GM12878 (cell line): ENCODE measurements at regions not wholly inside any gene's neighbourhood (a gene's known extent, or its start where the extent isn't known, plus 50 kb on each side); places are given as distances from the start of the nearest gene placed in this dataset.

Source experiments
- BHLHE40 ChIP-seq, 2 experiments: fragments of 450-650 bp in 1 of 2; IDR thresholded peaks; 2 replicates each; pipeline ENCODE4 v1.6.1; 2011 to 2017; ENCODE audit warnings: low read depth in 2 of 2, borderline replicate concordance in 1 of 2, improper control_type of control experiment in 1 of 2, low read length in 1 of 2, mild to moderate bottlenecking in 1 of 2
- E2F8 ChIP-seq: fragments of 450-650 bp; IDR thresholded peaks from 2 replicates; pipeline ENCODE4 v1.6.1; 2018; ENCODE audit warnings: mild to moderate bottlenecking, low read depth, moderate library complexity; ENCODE audit not compliant: partially characterized antibody
- ETV6 ChIP-seq, 2 experiments: fragments of 450-650 bp in 1 of 2; IDR thresholded peaks in 1 of 2; conservative IDR thresholded peaks in 1 of 2; 2 replicates each; pipeline ENCODE4 v1.6.1; 2014; ENCODE audit warnings: antibody characterized with exemption in 1 of 2, borderline replicate concordance in 1 of 2, low read depth in 1 of 2, mild to moderate bottlenecking in 1 of 2, moderate library complexity in 1 of 2
- EZH2 ChIP-seq: IDR thresholded peaks from 2 replicates; pipeline ENCODE4 v1.6.1; 2012; ENCODE audit warnings: low read depth, mild to moderate bottlenecking, control low read depth, inconsistent platforms, low read length, borderline replicate concordance; ENCODE audit not compliant: control insufficient read depth
- KAT2A ChIP-seq: conservative IDR thresholded peaks from 2 replicates; pipeline ENCODE4 v1.6.1; 2011; ENCODE audit warnings: low read depth, low read length; ENCODE audit not compliant: control insufficient read depth
- POLR2A ChIP-seq: IDR thresholded peaks from 2 replicates; pipeline ENCODE4 v1.6.1; 2011; ENCODE audit warnings: low read depth, mild to moderate bottlenecking, low read length
- POLR2AphosphoS5 ChIP-seq: IDR thresholded peaks from 2 replicates; pipeline ENCODE4 v1.6.1; 2011; ENCODE audit warnings: mild to moderate bottlenecking, low read length, inconsistent platforms
- RAD21 ChIP-seq: IDR thresholded peaks from 2 replicates; pipeline ENCODE4 v1.6.1; 2011; ENCODE audit warnings: mild to moderate bottlenecking, low read depth, low read length, moderate library complexity; ENCODE audit not compliant: insufficient read depth
- SIX5 ChIP-seq: IDR thresholded peaks from 2 replicates; pipeline ENCODE4 v1.6.1; 2011; ENCODE audit warnings: mild to moderate bottlenecking, low read depth, low read length, moderate library complexity; ENCODE audit not compliant: severe bottlenecking
- TBL1XR1 ChIP-seq: IDR thresholded peaks from 2 replicates; pipeline ENCODE4 v1.6.1; 2012; ENCODE audit warnings: low read depth, low read length, improper control_type of control experiment
- ZNF207 ChIP-seq: fragments of 450-650 bp; IDR thresholded peaks from 2 replicates; pipeline ENCODE4 v1.6.1; 2014; ENCODE audit warnings: antibody characterized with exemption, mild to moderate bottlenecking, borderline replicate concordance

GRCh38 chr17:13293421-13293820 is 275.6 kb upstream of the ELAC2 start:
- TF ChIP-seq ETV6 (conservative IDR thresholded peaks at IDR 0.05 in 1 of 2, IDR thresholded peaks at IDR 0.05 in 1 of 2; ENCODE audit: borderline replicate concordance in 1 of 2, low read depth in 1 of 2) (no peak), TBL1XR1 (no peak), BHLHE40 (IDR thresholded peaks at IDR 0.05; ENCODE audit: borderline replicate concordance in 1 of 2, low read depth in 2 of 2, low read length in 1 of 2) (no peak), POLR2A (no peak), KAT2A (no peak), EZH2 (no peak), SIX5 (no peak), E2F8 (no peak), RAD21 (no peak), POLR2AphosphoS5 (no peak), ZNF207 (no peak)
